Endothelial cell of umbilical vein (primary cell): ENCODE measurements at regions not wholly inside any gene's neighbourhood (a gene's known extent, or its start where the extent isn't known, plus 50 kb on each side); places are given as distances from the start of the nearest gene placed in this dataset.

Experiments
- POLR2A ChIP-seq: IDR thresholded peaks from 2 replicates; pipeline ENCODE4 v1.6.1; 2012; ENCODE audit warnings: low read depth, mild to moderate bottlenecking, control low read depth, low read length
- POLR2AphosphoS5 ChIP-seq: IDR thresholded peaks from 2 replicates; pipeline ENCODE4 v1.6.1; 2012; ENCODE audit warnings: low read depth, mild to moderate bottlenecking, control low read depth, low read length, moderate library complexity; ENCODE audit not compliant: insufficient read depth

GRCh38 chr16:21526923-21527807, 72.2 kb upstream of the METTL9 start:
- TF ChIP-seq POLR2A = no peak
- TF ChIP-seq POLR2AphosphoS5 = no peak
